Esophagus muscularis mucosa (tissue), 4 donors: ENCODE measurements at regions not wholly inside any gene's neighbourhood (a gene's known extent, or its start where the extent isn't known, plus 50 kb on each side); places are given as distances from the start of the nearest gene placed in this dataset.

Experiments
- DNase-seq: peaks from one replicate; pipeline ENCODE4 v3.0.0-alpha.2; 2017; ENCODE audit errors: extremely low spot score
- H3K27ac ChIP-seq, 4 donors: fragments of 200-600 bp; sonication (generic); replicated peaks in 1 of 4; 1 replicate in 3 of 4; 2 replicates in 1 of 4; pipeline ENCODE4 v1.5.1; 2016 to 2019; ENCODE audit warnings: mild to moderate bottlenecking in 1 of 4
- H3K27me3 ChIP-seq, 4 donors: fragments of 200-600 bp; sonication (generic); one replicate each; pipeline versions ENCODE4 v1.5.1 to v1.6.0; 2016 to 2019
- H3K36me3 ChIP-seq, 4 donors: fragments of 200-600 bp; sonication (generic); one replicate each; pipeline ENCODE4 v1.5.1; 2016 to 2019
- H3K4me1 ChIP-seq, 4 donors: fragments of 200-600 bp; sonication (generic); one replicate each; pipeline ENCODE4 v1.5.1; 2016 to 2019
- H3K4me3 ChIP-seq, 4 donors: fragments of 200-600 bp; sonication (generic); 1 replicate in 2 of 4; 2 replicates in 2 of 4; pipeline ENCODE4 v1.5.1; 2016 to 2019; ENCODE audit warnings: mild to moderate bottlenecking in 4 of 4, moderate library complexity in 1 of 4
- H3K9me3 ChIP-seq, 4 donors: fragments of 200-600 bp; sonication (generic); 1 replicate in 3 of 4; 2 replicates in 1 of 4; pipeline ENCODE4 v1.5.1; 2016 to 2019
- EP300 ChIP-seq: sonication (generic); formaldehyde crosslinking; IDR thresholded peaks from one replicate; pipeline ENCODE4 v1.6.1; 2017; ENCODE audit warnings: antibody characterized with exemption
- POLR2A ChIP-seq: fragments of 450-650 bp; IDR thresholded peaks from one replicate; pipeline ENCODE4 v1.6.1; 2017; ENCODE audit warnings: antibody characterized with exemption, moderate library complexity, mild to moderate bottlenecking, low read depth
- POLR2AphosphoS5 ChIP-seq, 2 donors: sonication (generic); formaldehyde crosslinking; IDR thresholded peaks; one replicate each; pipeline ENCODE4 v1.6.1; 2017; ENCODE audit warnings: antibody characterized with exemption in 2 of 2
- WGBS: methylation state at CpG from one replicate; pipeline ENCODE4 v1.1.5; 2018; 5-methylcytosine and 5-hydroxymethylcytosine counted together
- intact Hi-C: fragments of 100-400 bp; cut with DNase I; formaldehyde crosslinking; loops from one replicate; pipeline ENCODE4 v1.15.1; 2023
- TF ChIP-seq, protein P1 (sequence below), 3 experiments: fragments of 200-600 bp in 2 of 3; fragments of 450-650 bp in 1 of 3; sonication (generic) in 2 of 3; IDR thresholded peaks; one replicate each; pipeline ENCODE4 v1.5.1; 2017 to 2019; ENCODE audit warnings: antibody characterized with exemption in 3 of 3, mild to moderate bottlenecking in 2 of 3, moderate library complexity in 1 of 3

DNA sequence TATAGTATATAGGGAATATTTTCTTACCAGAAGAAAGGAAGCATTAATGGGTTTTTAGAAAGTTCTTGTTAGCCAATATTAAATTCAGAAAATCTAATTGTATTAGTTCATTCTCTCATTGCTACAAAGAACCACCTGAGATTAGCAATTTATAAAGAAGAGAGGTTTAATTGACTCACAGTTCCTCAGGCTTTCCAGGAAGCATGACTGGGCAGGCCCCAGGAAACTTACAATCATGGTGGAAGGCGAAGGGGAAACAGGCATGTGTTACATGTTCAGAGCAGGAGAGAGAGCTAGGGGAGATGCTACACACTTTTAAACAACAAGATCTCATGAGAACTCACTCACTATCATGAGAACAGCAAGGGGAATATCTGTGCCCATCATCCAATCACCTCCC lies 304.0 kb upstream of the CDH12 start:
- WGBS: 100% methylated on average over 1 of the region's 1 CpG

DNA sequence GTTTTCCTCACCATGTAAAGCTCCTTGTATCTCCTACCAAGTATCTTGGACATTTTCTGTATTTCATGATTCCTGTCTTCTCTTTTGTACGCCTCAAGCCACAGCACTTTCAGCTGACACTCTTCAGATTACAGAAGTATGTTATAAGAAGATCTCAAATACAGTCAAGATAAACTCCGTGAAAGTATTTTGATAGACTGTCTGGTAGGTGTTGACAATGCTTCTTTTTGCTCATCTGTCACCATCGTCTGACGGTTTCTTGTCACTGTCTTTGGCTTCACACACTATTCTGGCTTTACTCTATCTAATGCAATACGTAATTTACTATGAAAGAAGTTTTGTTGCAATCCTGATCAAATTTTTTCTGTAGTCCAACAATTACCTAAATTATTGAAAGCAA lies 294.5 kb upstream of the CDH12 start:
- WGBS: 77% methylated on average over 5 of the region's 5 CpGs
- Histone ChIP-seq H3K9me3 (no peaks in the 10 kb centered on the region), H3K4me1 (no peaks in the 10 kb centered on the region), H3K4me3 (no peak overlapping the region), H3K27ac (no peak overlapping the region), H3K36me3 (no peaks in the 10 kb centered on the region), H3K27me3 (no peaks in the 10 kb centered on the region)
- no peak for DNase-seq
- TF ChIP-seq, protein P1, sequence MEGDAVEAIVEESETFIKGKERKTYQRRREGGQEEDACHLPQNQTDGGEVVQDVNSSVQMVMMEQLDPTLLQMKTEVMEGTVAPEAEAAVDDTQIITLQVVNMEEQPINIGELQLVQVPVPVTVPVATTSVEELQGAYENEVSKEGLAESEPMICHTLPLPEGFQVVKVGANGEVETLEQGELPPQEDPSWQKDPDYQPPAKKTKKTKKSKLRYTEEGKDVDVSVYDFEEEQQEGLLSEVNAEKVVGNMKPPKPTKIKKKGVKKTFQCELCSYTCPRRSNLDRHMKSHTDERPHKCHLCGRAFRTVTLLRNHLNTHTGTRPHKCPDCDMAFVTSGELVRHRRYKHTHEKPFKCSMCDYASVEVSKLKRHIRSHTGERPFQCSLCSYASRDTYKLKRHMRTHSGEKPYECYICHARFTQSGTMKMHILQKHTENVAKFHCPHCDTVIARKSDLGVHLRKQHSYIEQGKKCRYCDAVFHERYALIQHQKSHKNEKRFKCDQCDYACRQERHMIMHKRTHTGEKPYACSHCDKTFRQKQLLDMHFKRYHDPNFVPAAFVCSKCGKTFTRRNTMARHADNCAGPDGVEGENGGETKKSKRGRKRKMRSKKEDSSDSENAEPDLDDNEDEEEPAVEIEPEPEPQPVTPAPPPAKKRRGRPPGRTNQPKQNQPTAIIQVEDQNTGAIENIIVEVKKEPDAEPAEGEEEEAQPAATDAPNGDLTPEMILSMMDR (IDR thresholded peaks at IDR 0.05): no peak
- TF ChIP-seq EP300: no peak
- TF ChIP-seq POLR2A: no peak
- no peak for TF ChIP-seq POLR2AphosphoS5 (IDR thresholded peaks at IDR 0.05)
- intact Hi-C loops: no loop called here

More for the DNA sequence above, 304.0 kb upstream of the CDH12 start:
- Histone ChIP-seq H3K4me3 (no peak overlapping the region), H3K4me1 (no peaks in the 10 kb centered on the region), H3K27me3 (no peaks in the 10 kb centered on the region), H3K36me3 (no peaks in the 10 kb centered on the region), H3K27ac (no peak overlapping the region), H3K9me3 (no peaks in the 10 kb centered on the region)
- TF ChIP-seq, protein P1 (IDR thresholded peaks at IDR 0.05): no peak
- TF ChIP-seq POLR2AphosphoS5 (IDR thresholded peaks at IDR 0.05) (no peak), EP300 (no peak), POLR2A (no peak)
- no peak for DNase-seq
- intact Hi-C loops: no loop called here

DNA sequence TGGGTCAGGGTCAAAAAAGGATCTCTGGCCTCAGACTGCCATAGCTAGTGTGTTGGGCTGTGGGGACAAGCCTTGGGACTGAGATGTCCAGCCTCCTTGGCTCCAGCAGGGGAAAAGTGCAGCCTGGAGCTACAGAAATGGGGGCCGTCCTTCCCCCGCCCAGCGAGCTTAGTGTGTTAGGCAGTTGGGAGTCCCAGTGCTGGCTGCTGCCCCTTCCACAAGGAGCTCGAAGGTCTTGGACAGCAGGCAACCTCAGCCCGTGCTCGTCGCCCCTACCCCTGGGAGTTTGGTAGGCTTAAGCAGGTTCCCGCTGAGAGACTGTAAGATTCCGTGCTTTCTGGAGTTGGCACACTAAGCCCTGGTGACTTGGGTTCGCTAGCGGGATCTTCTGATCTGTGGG lies 293.0 kb upstream of the CDH12 start:
- no peak for DNase-seq
- 100% methylated on average over 8 of the region's 11 CpGs for WGBS
- H3K4me1 ChIP-seq: no peaks in the 10 kb centered on the region
- no peaks in the 10 kb centered on the region for H3K36me3 ChIP-seq
- intact Hi-C loops: no loop called here
- no peak overlapping the region for H3K27ac ChIP-seq
- H3K4me3 ChIP-seq: no peak overlapping the region
- no peaks in the 10 kb centered on the region for H3K27me3 ChIP-seq
- H3K9me3 ChIP-seq: no peaks in the 10 kb centered on the region
- TF ChIP-seq, protein P1 (IDR thresholded peaks at IDR 0.05): no peak
- no peak for TF ChIP-seq EP300
- TF ChIP-seq POLR2AphosphoS5 (IDR thresholded peaks at IDR 0.05): no peak
- TF ChIP-seq POLR2A: no peak

DNA sequence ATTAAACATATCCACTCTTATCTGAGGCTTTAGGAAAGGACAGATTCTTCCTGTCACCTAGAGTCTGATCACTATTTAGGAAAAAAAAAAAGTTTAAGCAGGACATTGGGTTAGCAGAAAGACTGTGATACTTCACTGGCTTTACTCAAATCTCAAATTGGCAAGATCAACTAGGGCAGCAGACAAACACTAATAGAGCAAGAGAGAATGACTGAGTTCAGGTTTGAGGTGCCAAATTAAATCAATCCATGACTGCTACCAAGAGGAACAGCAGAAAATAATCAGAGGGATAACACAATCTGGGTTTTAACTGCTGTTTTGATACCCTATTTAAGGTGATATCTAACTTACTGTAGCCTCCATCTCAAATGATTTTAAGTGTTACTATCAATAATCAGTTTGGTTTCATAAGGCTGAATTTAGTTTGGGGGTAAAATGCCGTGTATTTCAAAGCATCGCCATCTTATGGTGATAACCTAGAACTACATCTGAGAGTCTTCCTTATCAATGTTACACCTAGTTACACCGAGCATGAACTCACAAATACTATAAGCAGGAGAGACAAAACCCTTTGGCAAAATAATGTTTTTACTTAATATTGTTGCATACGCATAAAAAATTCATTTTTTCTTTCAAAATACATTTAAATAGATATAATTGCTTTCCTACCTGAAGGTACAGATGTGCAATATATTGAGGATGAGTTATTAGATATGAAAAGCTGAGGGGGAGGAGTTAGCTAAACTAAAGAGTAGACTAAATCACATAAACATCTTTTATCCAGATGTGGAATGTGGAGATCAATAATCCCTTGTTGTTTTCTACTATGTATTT lies 286.4 kb upstream of the CDH12 start:
- intact Hi-C loops: no loop called here
- 19% methylated on average over 4 of the region's 4 CpGs for WGBS

More for the DNA sequence above, 286.4 kb upstream of the CDH12 start:
- no peaks in the 10 kb centered on the region for H3K9me3 ChIP-seq
- no peaks in the 10 kb centered on the region for H3K27me3 ChIP-seq
- no peak for DNase-seq
- no peaks in the 10 kb centered on the region for H3K36me3 ChIP-seq
- no peaks in the 10 kb centered on the region for H3K4me1 ChIP-seq
- H3K27ac ChIP-seq: no peak overlapping the region
- H3K4me3 ChIP-seq: no peak overlapping the region
- TF ChIP-seq, protein P1 (IDR thresholded peaks at IDR 0.05): peak in 1 of 3 experiments; percentile 49
- TF ChIP-seq POLR2A: no peak
